Mesenchymal stem cell (in vitro differentiated cells and primary cell): ENCODE measurements at regions not wholly inside any gene's neighbourhood (a gene's known extent, or its start where the extent isn't known, plus 50 kb on each side); places are given as distances from the start of the nearest gene placed in this dataset.

Experiments used
- DNase-seq: peaks from one replicate; pipeline ENCODE4 v3.0.0-alpha.2; 2013
- H2AFZ ChIP-seq: one replicate; pipeline ENCODE4 v1.6.1; 2013; ENCODE audit warnings: low read depth, mild to moderate bottlenecking, control low read depth, inconsistent platforms, low read length, moderate library complexity
- H2AK5ac ChIP-seq: 2 replicates; pipeline ENCODE4 v1.6.1; 2013; ENCODE audit warnings: low read length, moderate library complexity, mild to moderate bottlenecking, inconsistent platforms; ENCODE audit not compliant: severe bottlenecking
- H2BK120ac ChIP-seq: one replicate; pipeline ENCODE4 v1.6.1; 2013; ENCODE audit warnings: low read depth, mild to moderate bottlenecking, inconsistent platforms, low read length, moderate library complexity
- H2BK12ac ChIP-seq, 2 experiments: one replicate each; pipeline ENCODE4 v1.6.1; 2013; ENCODE audit warnings: inconsistent platforms in 2 of 2, low read length in 2 of 2, mild to moderate bottlenecking in 2 of 2, moderate library complexity in 2 of 2, control low read depth in 1 of 2
- H2BK15ac ChIP-seq: one replicate; pipeline ENCODE4 v1.6.1; 2013; ENCODE audit warnings: mild to moderate bottlenecking, low read depth, inconsistent platforms; ENCODE audit not compliant: poor library complexity, severe bottlenecking
- H2BK5ac ChIP-seq: 2 replicates; pipeline ENCODE4 v1.6.1; 2013; ENCODE audit warnings: low read depth, mild to moderate bottlenecking, low read length, control low read depth, inconsistent platforms; ENCODE audit not compliant: poor library complexity, severe bottlenecking
- H3K14ac ChIP-seq, 2 experiments: one replicate each; pipeline ENCODE4 v1.6.1; 2013; ENCODE audit warnings: inconsistent platforms in 2 of 2, low read length in 2 of 2, control low read depth in 1 of 2, mild to moderate bottlenecking in 1 of 2, moderate library complexity in 1 of 2
- H3K18ac ChIP-seq, 2 experiments: one replicate each; pipeline ENCODE4 v1.6.1; 2013; ENCODE audit warnings: inconsistent platforms in 2 of 2, low read length in 2 of 2, control low read depth in 1 of 2, low read depth in 1 of 2, mild to moderate bottlenecking in 1 of 2
- H3K23ac ChIP-seq, 2 experiments: one replicate each; pipeline ENCODE4 v1.6.1; 2013; ENCODE audit warnings: inconsistent platforms in 2 of 2, low read length in 2 of 2, mild to moderate bottlenecking in 2 of 2, moderate library complexity in 2 of 2, control low read depth in 1 of 2
- H3K27ac ChIP-seq: 2 replicates; pipeline ENCODE4 v1.5.1; 2013; ENCODE audit warnings: mild to moderate bottlenecking, moderate library complexity, low read length, control low read depth, inconsistent platforms; ENCODE audit not compliant: poor library complexity, severe bottlenecking
- H3K27me3 ChIP-seq, 2 experiments: 2 replicates each; pipeline versions ENCODE4 v1.6.1 to v1.7.0; 2013; ENCODE audit warnings: low read length in 2 of 2, mild to moderate bottlenecking in 2 of 2, moderate library complexity in 2 of 2, control low read depth in 1 of 2, inconsistent platforms in 1 of 2; ENCODE audit not compliant: control insufficient read depth in 1 of 2, insufficient read depth in 1 of 2
- H3K36me3 ChIP-seq, 2 experiments: 2 replicates each; pipeline versions ENCODE4 v1.6.1 to v1.7.0; 2013; ENCODE audit warnings: low read length in 2 of 2, control low read depth in 1 of 2, inconsistent platforms in 1 of 2, low read depth in 1 of 2, mild to moderate bottlenecking in 1 of 2; ENCODE audit not compliant: insufficient read depth in 2 of 2, control insufficient read depth in 1 of 2
- H3K4ac ChIP-seq, 2 experiments: one replicate each; pipeline ENCODE4 v1.6.1; 2013; ENCODE audit warnings: inconsistent platforms in 2 of 2, low read length in 2 of 2, mild to moderate bottlenecking in 2 of 2, moderate library complexity in 2 of 2, control low read depth in 1 of 2, low read depth in 1 of 2
- H3K4me1 ChIP-seq: 2 replicates; pipeline ENCODE4 v1.6.1; 2013; ENCODE audit warnings: low read depth, low read length, control low read depth; ENCODE audit not compliant: control insufficient read depth, insufficient read depth
- H3K4me2 ChIP-seq: 2 replicates; pipeline ENCODE4 v1.6.1; 2013; ENCODE audit warnings: low read length, mild to moderate bottlenecking, inconsistent platforms; ENCODE audit not compliant: poor library complexity, severe bottlenecking
- H3K4me3 ChIP-seq, 2 experiments: 2 replicates each; pipeline versions ENCODE4 v1.5.1 to v1.7.0; 2013; ENCODE audit warnings: low read length in 2 of 2, mild to moderate bottlenecking in 2 of 2, control low read depth in 1 of 2, low read depth in 1 of 2; ENCODE audit not compliant: insufficient read depth in 1 of 2
- H3K79me1 ChIP-seq: replicated peaks from 2 replicates; pipeline ENCODE4 v1.6.1; 2013; ENCODE audit warnings: mild to moderate bottlenecking, control low read depth, low read length, inconsistent platforms; ENCODE audit not compliant: poor library complexity, severe bottlenecking
- H3K9ac ChIP-seq: 2 replicates; pipeline ENCODE4 v1.7.0; 2013; ENCODE audit warnings: mild to moderate bottlenecking, low read length, moderate library complexity
- H3K9me3 ChIP-seq: 2 replicates; pipeline ENCODE4 v1.7.0; 2013; ENCODE audit warnings: mild to moderate bottlenecking, low read length; ENCODE audit not compliant: control insufficient read depth
- H4K8ac ChIP-seq: one replicate; pipeline ENCODE4 v1.6.1; 2013; ENCODE audit warnings: inconsistent platforms, mild to moderate bottlenecking, low read length, moderate library complexity
- H4K91ac ChIP-seq: one replicate; pipeline ENCODE4 v1.6.1; 2013; ENCODE audit warnings: mild to moderate bottlenecking, low read length, inconsistent platforms
- WGBS: methylation state at CpG from one replicate; pipeline ENCODE4 v1.1.7; 2013; ENCODE audit warnings: mixed read lengths; 5-methylcytosine and 5-hydroxymethylcytosine counted together

GRCh38 chr6:125526007-125526720 is 223.3 kb upstream of the HEY2 start:
- Histone ChIP-seq H2BK15ac (no peak overlapping the region), H3K27me3 (peaks cover 0 to 42% of the 10 kb centered on the region in 2 experiments), H3K14ac (no peak overlapping the region), H4K8ac (no peak overlapping the region), H3K4me3 (no peak overlapping the region), H3K79me1 (no peaks in the 10 kb centered on the region), H3K4me1 (peaks cover 2% of the 10 kb centered on the region), H2AFZ (no peak overlapping the region), H4K91ac (no peak overlapping the region), H3K23ac (no peak overlapping the region), H3K4me2 (no peak overlapping the region), H2BK120ac (no peak overlapping the region), H3K27ac (no peak overlapping the region), H2BK12ac (no peak overlapping the region), H3K18ac (no peak overlapping the region), H3K4ac (no peak overlapping the region), H2AK5ac (no peak overlapping the region), H3K9ac (no peak overlapping the region), H3K9me3 (no peaks in the 10 kb centered on the region), H3K36me3 (no peaks in the 10 kb centered on the region), H2BK5ac (no peak overlapping the region)
- no peak for DNase-seq
- 0% methylated on average over 1 of the region's 1 CpG for WGBS

- peak overlapping the region in 1 of 2 experiments; percentile 68 for H3K18ac ChIP-seq
- no peak overlapping the region for H3K23ac ChIP-seq
- H2AFZ ChIP-seq, result no peak overlapping the region
- H2BK120ac ChIP-seq, result peak overlapping the region; percentile 45
- H2AK5ac ChIP-seq, result no peak overlapping the region
- H3K14ac ChIP-seq, result no peak overlapping the region
- peak overlapping the region; percentile 82 for H4K8ac ChIP-seq
- H3K4me3 ChIP-seq, result no peak overlapping the region
- H3K9ac ChIP-seq, result no peak overlapping the region
- H3K4me1 ChIP-seq, result peaks cover 3% of the 10 kb centered on the region
- no peak overlapping the region for H3K27ac ChIP-seq
- H2BK15ac ChIP-seq, result no peak overlapping the region
- H3K4me2 ChIP-seq, result no peak overlapping the region
- no peak overlapping the region for H4K91ac ChIP-seq
- H3K36me3 ChIP-seq, result no peaks in the 10 kb centered on the region
- no peaks in the 10 kb centered on the region for H3K9me3 ChIP-seq
- H2BK5ac ChIP-seq, result no peak overlapping the region
- peaks cover 0 to 57% of the 10 kb centered on the region in 2 experiments for H3K27me3 ChIP-seq
- H3K79me1 ChIP-seq, result no peaks in the 10 kb centered on the region
- DNase-seq, result no peak
- WGBS, result 17% methylated on average over 4 of the region's 6 CpGs
- H2BK12ac ChIP-seq, result peak overlapping the region in 1 of 2 experiments; percentile 45
- no peak overlapping the region for H3K4ac ChIP-seq
These were observed 220.8 kb upstream of the HEY2 start for GRCh38 chr6:125528621-125529041.

- no peak for DNase-seq
- H3K4me1 ChIP-seq, result peaks cover 5% of the 10 kb centered on the region
- WGBS, result 50% methylated on average over 3 of the region's 5 CpGs
These were observed 220.4 kb upstream of the HEY2 start for GRCh38 chr6:125529061-125529460.

GRCh38 chr6:125533710-125534397 is 215.6 kb upstream of the HEY2 start:
- no peak for DNase-seq
- Histone ChIP-seq H4K8ac (peak overlapping the region; percentile 59), H4K91ac (peak overlapping the region; percentile 75), H3K9ac (no peak overlapping the region), H3K4me1 (peaks cover 3% of the 10 kb centered on the region), H3K27me3 (peaks cover 0 to 63% of the 10 kb centered on the region in 2 experiments), H3K14ac (no peak overlapping the region), H3K4me2 (peak overlapping the region; percentile 73), H3K36me3 (no peaks in the 10 kb centered on the region), H3K9me3 (no peaks in the 10 kb centered on the region), H2BK5ac (no peak overlapping the region), H2BK15ac (peak overlapping the region; percentile 29), H2BK120ac (peak overlapping the region; percentile 57), H3K27ac (no peak overlapping the region), H3K18ac (peak overlapping the region in 1 of 2 experiments; percentile 35), H2BK12ac (no peak overlapping the region), H2AFZ (peak overlapping the region; percentile 8), H3K4me3 (peak overlapping the region; percentile 9 to 40), H3K79me1 (no peaks in the 10 kb centered on the region), H2AK5ac (no peak overlapping the region), H3K4ac (no peak overlapping the region), H3K23ac (no peak overlapping the region)
- whole genome bisulfite sequencing, result 50% methylated on average over 28 of the region's 28 CpGs

More at GRCh38 chr6:125529061-125529460, 220.4 kb upstream of the HEY2 start:
- Histone ChIP-seq H2BK15ac (peak overlapping the region; percentile 67), H3K4me2 (no peak overlapping the region), H2BK120ac (no peak overlapping the region), H4K91ac (no peak overlapping the region), H3K9me3 (no peaks in the 10 kb centered on the region), H2AK5ac (no peak overlapping the region), H3K4me3 (no peak overlapping the region), H2BK5ac (no peak overlapping the region), H3K79me1 (no peaks in the 10 kb centered on the region), H3K36me3 (no peaks in the 10 kb centered on the region), H3K9ac (no peak overlapping the region), H3K18ac (no peak overlapping the region), H4K8ac (peak overlapping the region; percentile 60), H2BK12ac (no peak overlapping the region), H3K14ac (no peak overlapping the region), H3K27ac (no peak overlapping the region), H3K4ac (no peak overlapping the region), H2AFZ (no peak overlapping the region), H3K27me3 (peaks cover 0 to 62% of the 10 kb centered on the region in 2 experiments), H3K23ac (no peak overlapping the region)
